Skeletal muscle tissue (tissue), 3 donors: ENCODE measurements at regions not wholly inside any gene's neighbourhood (a gene's known extent, or its start where the extent isn't known, plus 50 kb on each side); places are given as distances from the start of the nearest gene placed in this dataset.
"Not testable (repeated sequence)": the region's sequence is repeated elsewhere in the genome, so short reads cannot be mapped to it uniquely, and the experiment has no call there.

Source experiments
- H3K27ac ChIP-seq: one replicate; pipeline ENCODE4 v1.7.0; 2013; ENCODE audit warnings: mild to moderate bottlenecking, low read depth, low read length, inconsistent platforms
- H3K27me3 ChIP-seq, 3 donors: one replicate each; pipeline ENCODE4 v1.7.0; 2013; ENCODE audit warnings: low read length in 3 of 3; ENCODE audit not compliant: control insufficient read depth in 3 of 3, insufficient read depth in 3 of 3
- H3K36me3 ChIP-seq, 3 donors: one replicate each; pipeline ENCODE4 v1.7.0; 2013; ENCODE audit warnings: low read length in 3 of 3; ENCODE audit not compliant: control insufficient read depth in 3 of 3, insufficient read depth in 3 of 3
- H3K4me1 ChIP-seq, 3 donors: one replicate each; pipeline ENCODE4 v1.7.0; 2013; ENCODE audit warnings: low read length in 3 of 3, mild to moderate bottlenecking in 3 of 3; ENCODE audit not compliant: control insufficient read depth in 3 of 3, insufficient read depth in 3 of 3
- H3K4me3 ChIP-seq, 3 donors: one replicate each; pipeline ENCODE4 v1.7.0; 2013; ENCODE audit warnings: low read length in 3 of 3
- H3K9ac ChIP-seq, 3 donors: one replicate each; pipeline ENCODE4 v1.7.0; 2013; ENCODE audit warnings: low read length in 3 of 3, mild to moderate bottlenecking in 3 of 3, moderate library complexity in 2 of 3, low read depth in 1 of 3
- H3K9me3 ChIP-seq, 3 donors: one replicate each; pipeline ENCODE4 v1.7.0; 2013; ENCODE audit warnings: low read length in 3 of 3; ENCODE audit not compliant: control insufficient read depth in 3 of 3
- donor health status: Osteomylitis.

GRCh38 chr4:19195696-19196095, 1056.0 kb upstream of the SLIT2 start:
- Histone ChIP-seq H3K4me1 (no peaks in the 10 kb centered on the region), H3K36me3 (no peaks in the 10 kb centered on the region), H3K27ac (no peak overlapping the region), H3K27me3 (no peaks in the 10 kb centered on the region), H3K4me3 (no peak overlapping the region), H3K9ac (no peak overlapping the region), H3K9me3 (no peaks in the 10 kb centered on the region)

GRCh38 chr4:19194672-19195071, 1057.0 kb upstream of the SLIT2 start:
- Histone ChIP-seq H3K9ac (no peak overlapping the region), H3K4me1 (no peaks in the 10 kb centered on the region), H3K36me3 (no peaks in the 10 kb centered on the region), H3K27ac (no peak overlapping the region), H3K4me3 (no peak overlapping the region), H3K9me3 (no peaks in the 10 kb centered on the region), H3K27me3 (no peaks in the 10 kb centered on the region)

GRCh38 chr4:19193274-19193981, 1058.3 kb upstream of the SLIT2 start:
- H3K9me3 ChIP-seq: no peaks in the 10 kb centered on the region
- no peak overlapping the region for H3K4me3 ChIP-seq
- H3K36me3 ChIP-seq: no peaks in the 10 kb centered on the region
- H3K27ac ChIP-seq: no peak overlapping the region
- H3K27me3 ChIP-seq: no peaks in the 10 kb centered on the region
- H3K9ac ChIP-seq: no peak overlapping the region
- H3K4me1 ChIP-seq: no peaks in the 10 kb centered on the region

GRCh38 chr4:19191979-19192650, 1059.6 kb upstream of the SLIT2 start:
- Histone ChIP-seq H3K4me3 (no peak overlapping the region), H3K9ac (no peak overlapping the region), H3K9me3 (no peaks in the 10 kb centered on the region), H3K36me3 (no peaks in the 10 kb centered on the region), H3K27ac (no peak overlapping the region), H3K4me1 (no peaks in the 10 kb centered on the region), H3K27me3 (no peaks in the 10 kb centered on the region)

- H3K9ac ChIP-seq: no peak overlapping the region
- H3K9me3 ChIP-seq: no peaks in the 10 kb centered on the region
- H3K27me3 ChIP-seq: no peaks in the 10 kb centered on the region
- H3K4me3 ChIP-seq: no peak overlapping the region
- no peak overlapping the region for H3K27ac ChIP-seq
- no peaks in the 10 kb centered on the region for H3K4me1 ChIP-seq
- H3K36me3 ChIP-seq: no peaks in the 10 kb centered on the region
Measured at GRCh38 chr4:19187691-19188090, 1064.0 kb upstream of the SLIT2 start.

- Histone ChIP-seq H3K27me3 (no peaks in the 10 kb centered on the region), H3K4me3 (no peak overlapping the region), H3K4me1 (no peaks in the 10 kb centered on the region), H3K9me3 (no peaks in the 10 kb centered on the region), H3K27ac (no peak overlapping the region), H3K9ac (no peak overlapping the region), H3K36me3 (no peaks in the 10 kb centered on the region)
Measured at GRCh38 chr4:19187096-19187495, 1064.6 kb upstream of the SLIT2 start.

- not testable (repeated sequence) for H3K27me3 ChIP-seq, H3K4me1 ChIP-seq
Measured at GRCh38 chr4:19181631-19182030, 1070.1 kb upstream of the SLIT2 start.

GRCh38 chr4:19178835-19179234, 1072.9 kb upstream of the SLIT2 start:
- H3K27me3 ChIP-seq: no peaks in the 10 kb centered on the region
- H3K4me3 ChIP-seq: no peak overlapping the region
- no peaks in the 10 kb centered on the region for H3K36me3 ChIP-seq
- no peaks in the 10 kb centered on the region for H3K4me1 ChIP-seq
- no peak overlapping the region for H3K27ac ChIP-seq
- no peaks in the 10 kb centered on the region for H3K9me3 ChIP-seq
- no peak overlapping the region for H3K9ac ChIP-seq

More at GRCh38 chr4:19181631-19182030, 1070.1 kb upstream of the SLIT2 start:
- not testable (repeated sequence) for H3K4me3 ChIP-seq, H3K9me3 ChIP-seq, H3K9ac ChIP-seq, H3K36me3 ChIP-seq, H3K27ac ChIP-seq

- no peak overlapping the region for H3K9ac ChIP-seq
- no peak overlapping the region for H3K27ac ChIP-seq
- no peaks in the 10 kb centered on the region for H3K9me3 ChIP-seq
Measured at GRCh38 chr4:19177616-19178015, 1074.1 kb upstream of the SLIT2 start.

GRCh38 chr4:19171832-19172231, 1079.9 kb upstream of the SLIT2 start:
- no peak overlapping the region for H3K4me3 ChIP-seq
- H3K27ac ChIP-seq: no peak overlapping the region
- no peaks in the 10 kb centered on the region for H3K27me3 ChIP-seq
- H3K4me1 ChIP-seq: no peaks in the 10 kb centered on the region
- no peaks in the 10 kb centered on the region for H3K9me3 ChIP-seq
- no peak overlapping the region for H3K9ac ChIP-seq
- no peaks in the 10 kb centered on the region for H3K36me3 ChIP-seq

More at GRCh38 chr4:19177616-19178015, 1074.1 kb upstream of the SLIT2 start:
- no peaks in the 10 kb centered on the region for H3K4me1 ChIP-seq
- no peak overlapping the region for H3K4me3 ChIP-seq
- H3K27me3 ChIP-seq: no peaks in the 10 kb centered on the region
- H3K36me3 ChIP-seq: no peaks in the 10 kb centered on the region
